Mucosa of stomach (tissue), 1 donor: ENCODE measurements at regions not wholly inside any gene's neighbourhood (a gene's known extent, or its start where the extent isn't known, plus 50 kb on each side); places are given as distances from the start of the nearest gene placed in this dataset.

ENCODE experiments used
- H3K27me3 ChIP-seq: one replicate; pipeline ENCODE4 v1.7.0; 2013; ENCODE audit warnings: mild to moderate bottlenecking, low read length; ENCODE audit not compliant: control insufficient read depth, insufficient read depth
- H3K36me3 ChIP-seq: one replicate; pipeline ENCODE4 v1.7.0; 2013; ENCODE audit warnings: low read length; ENCODE audit not compliant: control insufficient read depth, insufficient read depth
- H3K4me1 ChIP-seq: one replicate; pipeline ENCODE4 v1.7.0; 2013; ENCODE audit warnings: mild to moderate bottlenecking, low read length; ENCODE audit not compliant: control insufficient read depth, insufficient read depth
- H3K4me3 ChIP-seq: one replicate; pipeline ENCODE4 v1.7.0; 2013; ENCODE audit warnings: low read length
- H3K9ac ChIP-seq: one replicate; pipeline ENCODE4 v1.7.0; 2013; ENCODE audit warnings: mild to moderate bottlenecking, low read length, moderate library complexity
- H3K9me3 ChIP-seq: one replicate; pipeline ENCODE4 v1.7.0; 2013; ENCODE audit warnings: mild to moderate bottlenecking, low read length, moderate library complexity; ENCODE audit not compliant: control insufficient read depth
- donor health status: Pancreatic carcinoma.

DNA sequence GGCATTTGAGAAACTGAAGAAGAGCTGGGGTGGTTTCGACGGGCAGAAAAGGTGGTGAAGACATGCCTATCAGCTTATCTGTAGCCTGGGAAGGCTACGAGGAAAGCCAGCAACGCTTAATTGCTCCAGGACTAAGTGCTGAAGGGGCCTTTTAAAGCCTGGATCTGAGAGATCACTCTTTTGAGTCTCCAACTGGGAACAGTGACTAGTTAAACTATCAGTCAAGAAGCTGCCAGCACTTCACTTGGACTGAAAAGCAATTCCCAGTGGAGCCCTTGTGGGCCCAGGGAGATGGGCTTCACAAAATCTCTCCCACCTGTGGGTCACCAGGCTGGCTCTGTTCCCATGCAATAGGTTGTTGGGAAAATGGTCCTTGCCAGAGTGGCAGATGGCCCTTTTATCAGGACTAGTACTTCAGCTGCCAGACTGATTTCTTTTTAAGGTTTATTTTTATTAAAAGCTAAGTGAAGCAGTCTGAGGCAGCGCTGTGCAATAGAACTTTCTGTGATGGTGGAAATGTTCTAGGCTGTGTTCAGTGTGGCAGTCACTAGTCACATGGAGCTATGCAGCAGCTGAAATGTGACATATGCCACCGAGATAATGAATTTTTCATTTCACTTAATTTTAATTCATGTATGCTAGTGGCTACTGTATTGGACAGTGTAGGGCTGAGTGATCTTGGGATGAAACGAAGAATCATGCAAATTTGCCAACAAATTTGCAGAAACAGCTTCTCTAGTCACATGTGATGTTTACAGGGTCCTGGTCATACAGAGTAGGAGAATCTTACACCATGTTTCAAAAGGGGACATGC lies 276.8 kb downstream of the PCNX1 start:
- Histone ChIP-seq H3K9me3 (no peaks in the 10 kb centered on the region), H3K4me3 (no peak overlapping the region), H3K4me1 (no peaks in the 10 kb centered on the region), H3K27me3 (no peaks in the 10 kb centered on the region), H3K9ac (no peak overlapping the region), H3K36me3 (no peaks in the 10 kb centered on the region)

DNA sequence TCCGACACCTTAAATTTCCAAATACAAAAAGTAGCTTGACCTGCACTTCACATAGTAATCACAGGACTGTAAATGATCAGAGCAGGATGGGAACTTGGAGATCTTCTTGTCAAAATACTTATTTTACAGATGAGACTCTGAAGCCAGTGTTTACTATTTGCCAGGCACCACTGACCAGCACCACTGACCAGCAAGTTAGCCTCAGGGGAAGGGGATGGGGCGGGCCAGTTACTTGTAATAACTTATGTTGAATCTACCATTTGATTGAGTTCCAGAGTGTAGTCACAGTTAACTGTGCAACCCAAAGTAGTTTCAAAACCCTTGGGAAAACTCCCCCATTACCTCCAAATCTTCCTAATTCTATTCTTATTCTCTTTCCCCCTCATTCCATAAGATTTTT lies 278.4 kb downstream of the PCNX1 start:
- no peaks in the 10 kb centered on the region for H3K27me3 ChIP-seq
- no peaks in the 10 kb centered on the region for H3K36me3 ChIP-seq
- H3K4me1 ChIP-seq: no peaks in the 10 kb centered on the region
- no peaks in the 10 kb centered on the region for H3K9me3 ChIP-seq
- no peak overlapping the region for H3K4me3 ChIP-seq
- no peak overlapping the region for H3K9ac ChIP-seq

DNA sequence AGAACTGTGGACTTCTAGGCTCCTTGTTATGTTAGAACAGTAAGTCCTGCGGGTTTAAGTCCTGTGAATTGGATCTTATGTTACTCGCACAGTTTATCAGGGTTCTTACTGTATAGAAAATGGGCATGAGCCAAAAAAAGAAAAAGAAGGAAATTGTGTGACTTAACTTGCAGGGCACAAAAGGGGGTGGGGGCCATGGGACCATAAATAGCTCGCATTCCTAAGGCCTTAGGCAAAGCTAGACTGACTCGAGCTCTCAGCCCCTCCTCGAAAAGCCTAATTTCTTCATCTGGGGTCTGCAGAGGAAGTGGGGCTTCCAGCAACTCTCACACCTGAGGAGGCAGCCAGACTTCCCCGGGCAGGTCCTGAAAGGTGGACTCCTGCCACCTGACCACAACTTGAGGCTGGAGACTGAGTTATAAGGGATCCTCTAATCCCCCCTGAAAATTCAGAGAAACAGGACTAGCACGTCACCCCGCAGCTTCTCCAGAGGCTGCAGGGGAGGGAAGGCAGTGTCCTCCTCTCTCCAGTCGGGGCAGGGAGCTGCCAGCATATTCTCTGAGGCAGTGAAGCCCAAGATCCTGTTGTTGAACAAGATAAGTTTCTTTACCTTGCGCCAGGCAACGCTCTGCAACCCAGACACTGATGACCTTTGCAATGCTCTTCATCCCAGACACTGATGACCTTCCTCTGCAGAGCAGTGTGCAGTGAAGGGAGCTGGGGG lies 280.5 kb downstream of the PCNX1 start:
- Histone ChIP-seq H3K4me1 (no peaks in the 10 kb centered on the region), H3K9ac (no peak overlapping the region), H3K27me3 (no peaks in the 10 kb centered on the region), H3K9me3 (no peaks in the 10 kb centered on the region), H3K36me3 (no peaks in the 10 kb centered on the region), H3K4me3 (no peak overlapping the region)

DNA sequence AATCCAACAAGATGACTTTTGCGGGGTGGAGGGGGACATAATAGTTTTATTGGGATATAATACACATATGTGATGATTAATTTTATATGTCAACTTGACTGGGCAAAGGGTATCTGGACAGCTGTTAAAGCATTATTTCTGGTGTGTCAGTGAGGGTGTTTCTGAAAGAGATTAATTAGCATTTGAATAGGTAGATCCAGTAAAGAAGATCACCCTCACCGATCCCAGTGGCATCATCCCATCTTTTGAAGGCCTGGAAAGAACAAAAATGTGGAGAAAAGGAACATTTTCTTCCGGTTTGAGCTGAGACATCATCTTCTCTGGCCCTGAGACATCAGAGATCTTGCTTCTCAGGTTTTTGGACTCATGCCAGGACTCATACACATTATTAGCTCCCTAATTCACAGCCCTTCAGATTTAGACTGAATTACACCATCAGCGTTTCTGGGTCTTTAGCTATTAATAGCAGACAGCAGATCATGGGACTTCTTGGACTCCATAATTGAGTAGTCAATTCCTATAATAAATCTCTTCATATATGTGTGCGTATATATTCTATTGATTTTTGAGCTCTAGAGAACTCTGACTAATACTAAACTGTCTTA lies 283.6 kb downstream of the PCNX1 start:
- H3K9me3 ChIP-seq: no peaks in the 10 kb centered on the region
- no peaks in the 10 kb centered on the region for H3K4me1 ChIP-seq
- no peak overlapping the region for H3K4me3 ChIP-seq

DNA sequence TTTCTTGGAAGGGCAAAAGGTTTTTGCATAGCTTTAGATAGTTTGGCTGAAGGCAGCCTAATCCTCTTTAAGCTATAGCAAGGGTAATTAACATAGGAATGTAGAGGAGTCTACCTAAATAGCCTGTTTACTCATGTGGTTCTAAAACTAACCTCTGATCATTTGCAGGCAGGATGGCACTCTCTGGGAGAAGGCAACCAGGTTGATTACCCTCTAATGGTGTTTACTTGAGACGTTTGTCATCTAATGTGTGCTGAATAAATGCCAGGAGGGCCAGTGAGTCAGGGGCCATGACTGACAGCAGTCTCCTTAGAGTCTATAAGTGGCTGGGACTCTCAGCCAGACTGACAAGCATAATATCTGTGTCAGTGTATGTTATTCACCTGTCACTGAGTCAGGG lies 286.4 kb downstream of the PCNX1 start:
- Histone ChIP-seq H3K4me1 (no peaks in the 10 kb centered on the region), H3K9ac (no peak overlapping the region), H3K36me3 (no peaks in the 10 kb centered on the region), H3K4me3 (no peak overlapping the region), H3K27me3 (no peaks in the 10 kb centered on the region), H3K9me3 (no peaks in the 10 kb centered on the region)

More for the DNA sequence above, 283.6 kb downstream of the PCNX1 start:
- H3K9ac ChIP-seq: no peak overlapping the region
- no peaks in the 10 kb centered on the region for H3K36me3 ChIP-seq
- no peaks in the 10 kb centered on the region for H3K27me3 ChIP-seq

DNA sequence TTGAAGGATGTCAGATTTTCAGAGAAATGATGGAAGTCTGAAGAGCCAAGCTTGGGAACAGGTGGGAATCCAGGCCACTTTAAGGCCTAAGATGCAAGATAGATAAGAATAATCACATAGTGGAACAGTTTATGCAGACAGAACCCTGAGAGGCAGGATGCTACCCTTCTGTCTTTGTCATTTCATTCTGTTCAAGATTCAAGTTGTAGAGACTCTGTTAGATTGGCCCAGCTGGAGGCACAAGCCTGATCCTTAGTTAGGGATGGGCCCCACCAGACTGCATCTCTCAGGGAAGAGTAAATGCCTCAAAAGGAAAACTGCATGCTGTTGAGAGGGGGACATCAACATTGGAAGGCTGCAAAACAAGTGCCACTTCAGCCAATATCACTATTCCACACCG lies 287.0 kb downstream of the PCNX1 start:
- Histone ChIP-seq H3K9me3 (peaks cover 5% of the 10 kb centered on the region), H3K9ac (no peak overlapping the region), H3K27me3 (no peaks in the 10 kb centered on the region), H3K4me3 (no peak overlapping the region), H3K36me3 (no peaks in the 10 kb centered on the region), H3K4me1 (peaks cover 2% of the 10 kb centered on the region)

DNA sequence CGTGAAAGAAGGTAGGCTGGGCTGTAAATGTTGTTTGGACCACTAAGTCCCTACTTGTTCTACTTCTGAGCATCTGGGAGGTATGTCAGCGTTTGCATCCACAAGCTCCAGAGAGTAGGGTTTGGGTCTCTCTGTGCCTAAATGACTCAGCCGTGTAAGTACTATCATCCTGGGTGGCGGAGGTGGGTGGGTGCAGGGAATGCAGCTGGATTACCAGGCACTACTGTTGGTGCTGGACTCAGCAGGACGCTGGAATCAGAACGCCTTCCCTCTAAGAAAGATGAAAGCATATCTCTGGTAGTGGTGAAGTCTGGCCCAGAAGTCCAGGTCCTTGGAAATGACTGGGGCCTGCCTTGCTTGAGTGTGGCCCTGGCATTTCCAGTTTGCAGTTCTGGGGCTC lies 289.7 kb downstream of the PCNX1 start:
- H3K9me3 ChIP-seq: peaks cover 10% of the 10 kb centered on the region
- H3K27me3 ChIP-seq: no peaks in the 10 kb centered on the region
- H3K36me3 ChIP-seq: no peaks in the 10 kb centered on the region
- H3K9ac ChIP-seq: no peak overlapping the region
- H3K4me1 ChIP-seq: peaks cover 6% of the 10 kb centered on the region
- no peak overlapping the region for H3K4me3 ChIP-seq

DNA sequence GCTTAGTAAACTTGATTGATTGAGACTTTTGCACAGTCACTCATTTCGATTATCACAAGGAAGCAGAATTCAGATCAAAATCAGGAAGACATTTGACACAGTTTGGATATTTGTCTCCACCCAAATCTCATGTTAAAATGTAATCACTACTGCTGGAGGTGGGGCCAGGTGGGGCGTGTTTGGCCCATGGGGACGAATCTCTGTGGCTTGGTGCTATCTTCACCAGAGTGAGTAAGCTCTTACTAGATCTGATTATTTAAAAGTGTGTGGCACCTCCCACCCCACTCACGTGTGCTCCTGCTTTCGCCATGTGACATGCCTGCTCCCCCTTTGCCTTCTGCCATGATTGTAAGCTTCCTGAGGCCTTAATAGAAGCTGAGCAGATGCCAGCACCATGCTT lies 291.4 kb downstream of the PCNX1 start:
- Histone ChIP-seq H3K36me3 (no peaks in the 10 kb centered on the region), H3K9me3 (peaks cover 10% of the 10 kb centered on the region), H3K9ac (no peak overlapping the region), H3K4me3 (no peak overlapping the region), H3K4me1 (peaks cover 6% of the 10 kb centered on the region), H3K27me3 (no peaks in the 10 kb centered on the region)

DNA sequence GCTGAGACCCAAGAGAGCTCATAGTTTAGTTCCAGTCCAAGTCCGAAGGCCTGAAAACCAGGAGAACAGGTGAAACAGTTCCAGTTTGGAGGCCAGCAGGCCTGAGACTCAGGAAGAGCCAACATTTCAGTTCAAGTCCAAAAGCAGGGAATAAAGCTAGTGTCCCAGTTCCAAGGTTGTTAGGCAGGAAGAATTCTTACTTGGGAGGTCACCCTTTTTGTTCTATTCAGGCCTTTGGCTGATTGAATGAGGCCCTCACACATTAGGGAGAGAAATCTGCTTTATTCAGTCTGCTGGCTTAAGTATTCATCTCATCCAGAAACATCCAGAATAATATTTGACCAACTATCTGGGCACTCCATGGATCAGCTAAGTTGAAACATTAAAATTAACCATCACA lies 294.6 kb downstream of the PCNX1 start:
- peaks cover 6% of the 10 kb centered on the region for H3K4me1 ChIP-seq
- peaks cover 10% of the 10 kb centered on the region for H3K9me3 ChIP-seq
- H3K27me3 ChIP-seq: no peaks in the 10 kb centered on the region
- no peak overlapping the region for H3K9ac ChIP-seq
- H3K4me3 ChIP-seq: no peak overlapping the region
- no peaks in the 10 kb centered on the region for H3K36me3 ChIP-seq

DNA sequence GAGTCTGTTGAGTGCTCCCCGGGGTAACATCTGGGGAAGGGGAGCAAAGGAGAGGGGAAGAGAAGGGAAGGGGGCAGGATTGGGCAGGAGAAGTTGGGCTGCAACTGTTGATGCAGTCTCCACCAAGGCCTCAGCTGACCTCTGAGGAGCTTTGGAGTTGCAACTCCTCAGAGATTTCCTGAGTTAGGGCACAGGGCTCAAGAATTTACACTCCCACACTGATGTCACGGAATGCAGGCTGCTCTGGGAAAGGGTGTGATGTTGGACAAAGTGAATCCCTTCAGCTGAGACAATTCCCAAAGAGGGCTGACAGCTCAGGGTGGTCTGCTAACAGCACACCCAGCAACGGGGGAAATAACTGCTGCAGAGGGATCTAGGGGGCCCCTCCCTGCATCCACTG lies 295.6 kb downstream of the PCNX1 start:
- H3K4me1 ChIP-seq: peaks cover 6% of the 10 kb centered on the region
- H3K36me3 ChIP-seq: no peaks in the 10 kb centered on the region
- H3K9ac ChIP-seq: no peak overlapping the region
- no peak overlapping the region for H3K4me3 ChIP-seq
- no peaks in the 10 kb centered on the region for H3K27me3 ChIP-seq
- H3K9me3 ChIP-seq: peaks cover 10% of the 10 kb centered on the region

DNA sequence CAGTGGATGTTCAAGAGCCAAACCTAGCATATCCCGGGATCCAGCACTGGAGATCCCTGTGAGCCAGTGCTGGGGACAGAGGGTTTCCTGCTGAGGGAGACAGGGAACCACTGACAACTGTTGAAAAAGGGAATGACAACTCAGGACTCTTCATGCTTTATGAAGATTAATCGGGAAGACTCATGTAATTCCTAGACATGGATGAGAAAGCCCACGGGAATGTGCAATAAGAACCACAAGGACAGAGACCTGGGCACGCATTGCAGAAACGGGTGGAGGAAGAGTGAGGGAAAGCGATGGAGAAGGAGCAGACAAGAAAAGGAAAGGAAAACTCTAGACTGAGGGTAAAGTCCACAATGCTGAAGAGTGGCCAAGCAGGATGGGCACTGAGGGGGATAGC lies 296.0 kb downstream of the PCNX1 start:
- H3K4me1 ChIP-seq: peaks cover 6% of the 10 kb centered on the region
- no peak overlapping the region for H3K9ac ChIP-seq
- no peaks in the 10 kb centered on the region for H3K27me3 ChIP-seq
- H3K9me3 ChIP-seq: peaks cover 10% of the 10 kb centered on the region
- no peak overlapping the region for H3K4me3 ChIP-seq
- H3K36me3 ChIP-seq: no peaks in the 10 kb centered on the region

DNA sequence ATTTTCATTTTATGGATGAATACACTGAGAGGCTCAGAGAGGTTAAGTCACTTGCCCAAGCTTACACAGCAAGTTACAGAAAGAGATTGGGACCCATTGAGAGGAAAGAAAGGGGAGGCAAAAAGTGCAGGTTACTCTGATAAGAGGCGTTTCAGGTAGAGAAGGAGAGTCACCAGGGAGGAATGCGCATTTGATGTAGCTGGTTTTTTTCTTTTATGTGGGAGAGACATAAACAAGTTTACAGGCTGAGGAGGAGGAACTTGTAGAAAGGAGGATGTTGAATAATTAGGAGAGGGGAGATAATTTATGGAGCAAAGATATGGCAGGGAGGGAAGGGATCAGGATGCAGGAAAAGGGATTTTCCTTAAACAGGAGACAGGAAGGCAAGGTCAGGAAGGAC lies 297.0 kb downstream of the PCNX1 start:
- H3K9ac ChIP-seq: no peak overlapping the region
- no peak overlapping the region for H3K4me3 ChIP-seq
- peaks cover 5% of the 10 kb centered on the region for H3K9me3 ChIP-seq
- no peaks in the 10 kb centered on the region for H3K27me3 ChIP-seq
- H3K4me1 ChIP-seq: peaks cover 4% of the 10 kb centered on the region
- no peaks in the 10 kb centered on the region for H3K36me3 ChIP-seq
